SK-N-SH (cell line): ENCODE measurements at regions not wholly inside any gene's neighbourhood (a gene's known extent, or its start where the extent isn't known, plus 50 kb on each side); places are given as distances from the start of the nearest gene placed in this dataset.

Experiments
- CTCF ChIA-PET: fragments of 300-600, 350-600 bp; formaldehyde crosslinking; extraction: SDS; loops from one replicate; lab custom pipeline; 2021; lab: Yijun Ruan, JAX
- POLR2A ChIA-PET: fragments of 350-600 bp; sonication (Branson Sonifier 250); formaldehyde crosslinking; extraction: SDS; loops from one replicate; lab custom pipeline; 2020; ENCODE audit warnings: antibody characterized with exemption, inconsistent platforms; lab: Yijun Ruan, JAX
- DNase-seq: peaks from one replicate; pipeline ENCODE4 v3.0.0; 2012
- H2AFZ ChIP-seq: fragments of 200-600 bp; sonication (generic); 2 replicates; pipeline ENCODE4 v1.8.1; 2016; ENCODE audit warnings: antibody characterized with exemption, mild to moderate bottlenecking, low read depth
- H3F3A ChIP-seq: fragments of 200-600 bp; sonication (generic); replicated peaks from 2 replicates; pipeline ENCODE3; 2016; ENCODE audit warnings: antibody characterized with exemption, mild to moderate bottlenecking; ENCODE audit not compliant: insufficient read depth
- H3K27ac ChIP-seq, 2 experiments: fragments of 200-500 bp in 1 of 2; fragments of 200-600 bp in 1 of 2; sonication (Bioruptor generic) in 1 of 2; sonication (generic), shearing (Covaris generic) in 1 of 2; 2 replicates each; pipeline versions ENCODE4 v1.5.1 to v1.6.1; 2014 to 2016; ENCODE audit warnings: low read depth in 2 of 2, inconsistent platforms in 1 of 2, low read length in 1 of 2, mild to moderate bottlenecking in 1 of 2, mixed read lengths in 1 of 2
- H3K27me3 ChIP-seq: fragments of 200-600 bp; sonication (generic), shearing (Covaris generic); 2 replicates; pipeline ENCODE4 v1.6.1; 2016; ENCODE audit warnings: mixed run types; ENCODE audit not compliant: insufficient read depth
- H3K36me3 ChIP-seq, 2 experiments: fragments of 200-500 bp in 1 of 2; fragments of 200-600 bp in 1 of 2; sonication (Bioruptor generic) in 1 of 2; sonication (generic) in 1 of 2; replicated peaks in 1 of 2; 2 replicates each; pipeline versions ENCODE3 to v1.5.1; 2014 to 2016; ENCODE audit warnings: low read length in 1 of 2, mild to moderate bottlenecking in 1 of 2; ENCODE audit not compliant: insufficient read depth in 2 of 2, control insufficient read depth in 1 of 2
- H3K4me1 ChIP-seq, 2 experiments: fragments of 200-500 bp in 1 of 2; fragments of 200-600 bp in 1 of 2; sonication (Bioruptor generic) in 1 of 2; sonication (generic), shearing (Covaris generic) in 1 of 2; 2 replicates each; pipeline versions ENCODE4 v1.5.1 to v1.6.1; 2014 to 2016; ENCODE audit warnings: low read depth in 1 of 2, low read length in 1 of 2, mixed run types in 1 of 2; ENCODE audit not compliant: insufficient read depth in 2 of 2, control insufficient read depth in 1 of 2
- H3K4me2 ChIP-seq: fragments of 200-600 bp; sonication (generic), shearing (Covaris generic); 2 replicates; pipeline ENCODE4 v1.6.1; 2017; ENCODE audit warnings: mixed run types
- H3K4me3 ChIP-seq, 2 experiments: fragments of 200-500 bp in 1 of 2; fragments of 200-600 bp in 1 of 2; sonication (Bioruptor generic) in 1 of 2; sonication (generic), shearing (Covaris generic) in 1 of 2; 2 replicates each; pipeline versions ENCODE4 v1.5.1 to v1.8.1; 2014 to 2016; ENCODE audit warnings: low read depth in 2 of 2, inconsistent platforms in 1 of 2, low read length in 1 of 2, mild to moderate bottlenecking in 1 of 2, mixed read lengths in 1 of 2, moderate library complexity in 1 of 2
- H3K79me2 ChIP-seq: fragments of 200-600 bp; sonication (generic); 2 replicates; pipeline ENCODE4 v1.8.1; 2017; ENCODE audit warnings: mild to moderate bottlenecking; ENCODE audit not compliant: insufficient read depth
- H3K9ac ChIP-seq: fragments of 200-600 bp; sonication (generic); 2 replicates; pipeline ENCODE4 v1.6.1; 2017; ENCODE audit warnings: mixed run types
- H3K9me2 ChIP-seq: fragments of 200-600 bp; sonication (generic); 2 replicates; pipeline ENCODE4 v1.6.1; 2017; ENCODE audit warnings: mixed run types
- H3K9me3 ChIP-seq: fragments of 200-600 bp; sonication (generic); 2 replicates; pipeline ENCODE4 v1.6.1; 2017; ENCODE audit warnings: mixed run types, mild to moderate bottlenecking, moderate library complexity
- H4K20me1 ChIP-seq: fragments of 200-600 bp; sonication (generic); 2 replicates; pipeline ENCODE4 v1.6.1; 2017; ENCODE audit warnings: mild to moderate bottlenecking, mixed run types; ENCODE audit not compliant: insufficient read depth
- CHD2 ChIP-seq: fragments of 150-350 bp; IDR thresholded peaks from 2 replicates; pipeline ENCODE4 v1.6.1; 2018; ENCODE audit warnings: low read length; ENCODE audit not compliant: partially characterized antibody
- ELF1 ChIP-seq: IDR thresholded peaks from 2 replicates; pipeline ENCODE4 v1.4.0; 2012
- FOSL2 ChIP-seq: IDR thresholded peaks from 2 replicates; pipeline ENCODE4 v1.4.0; 2012; ENCODE audit warnings: low read depth, mild to moderate bottlenecking, moderate library complexity, borderline replicate concordance
- FOXM1 ChIP-seq: IDR thresholded peaks from 2 replicates; pipeline ENCODE4 v1.4.0; 2012; ENCODE audit warnings: low read depth, mild to moderate bottlenecking
- MXI1 ChIP-seq: IDR thresholded peaks from 2 replicates; pipeline ENCODE4 v1.6.1; 2012; ENCODE audit warnings: mild to moderate bottlenecking, low read depth, low read length, improper control_type of control experiment
- RAD21 ChIP-seq: IDR thresholded peaks from 2 replicates; pipeline ENCODE4 v1.6.1; 2012; ENCODE audit warnings: mild to moderate bottlenecking, low read length
- RCOR1 ChIP-seq: fragments of 150-350 bp; IDR thresholded peaks from 2 replicates; pipeline ENCODE4 v1.6.1; 2017; ENCODE audit warnings: antibody characterized with exemption, low read length
- RFX5 ChIP-seq: IDR thresholded peaks from 2 replicates; pipeline ENCODE4 v1.6.1; 2012; ENCODE audit warnings: mild to moderate bottlenecking, improper control_type of control experiment, low read length
- RXRA ChIP-seq: IDR thresholded peaks from 2 replicates; pipeline ENCODE4 v1.4.0; 2012; ENCODE audit warnings: low read depth, mild to moderate bottlenecking, borderline replicate concordance
- SIN3A ChIP-seq: IDR thresholded peaks from 2 replicates; pipeline ENCODE4 v1.6.1; 2012; ENCODE audit warnings: low read depth, mild to moderate bottlenecking, low read length, moderate library complexity, borderline replicate concordance
- SMC3 ChIP-seq: IDR thresholded peaks from 2 replicates; pipeline ENCODE4 v1.6.1; 2012; ENCODE audit warnings: low read depth, low read length, improper control_type of control experiment
- TAF1 ChIP-seq: IDR thresholded peaks from 2 replicates; pipeline ENCODE4 v1.6.1; 2012; ENCODE audit warnings: low read depth, mild to moderate bottlenecking, low read length, moderate library complexity, borderline replicate concordance
- WGBS: methylation state at CpG from one replicate; pipeline ENCODE4 v1.1.6; 2017; ENCODE audit warnings: low lambda C conversion rate; 5-methylcytosine and 5-hydroxymethylcytosine counted together
- TF ChIP-seq, protein P1 (sequence below): fragments of 150-350 bp; IDR thresholded peaks from 2 replicates; pipeline ENCODE4 v1.6.1; 2017; ENCODE audit warnings: antibody characterized with exemption, low read length, low read depth, borderline replicate concordance
- TF ChIP-seq, protein P2 (sequence below): fragments of 150-350 bp; IDR thresholded peaks from 2 replicates; pipeline ENCODE4 v1.6.1; 2016; ENCODE audit warnings: mild to moderate bottlenecking, low read depth, low read length
- TF ChIP-seq, protein P3 (sequence below): IDR thresholded peaks from 2 replicates; pipeline ENCODE4 v1.6.1; 2012; ENCODE audit warnings: mild to moderate bottlenecking, low read depth, low read length, moderate library complexity
- TF ChIP-seq, protein P4 (sequence below): IDR thresholded peaks from 2 replicates; pipeline ENCODE4 v1.4.0; 2012; ENCODE audit warnings: low read depth

DNA sequence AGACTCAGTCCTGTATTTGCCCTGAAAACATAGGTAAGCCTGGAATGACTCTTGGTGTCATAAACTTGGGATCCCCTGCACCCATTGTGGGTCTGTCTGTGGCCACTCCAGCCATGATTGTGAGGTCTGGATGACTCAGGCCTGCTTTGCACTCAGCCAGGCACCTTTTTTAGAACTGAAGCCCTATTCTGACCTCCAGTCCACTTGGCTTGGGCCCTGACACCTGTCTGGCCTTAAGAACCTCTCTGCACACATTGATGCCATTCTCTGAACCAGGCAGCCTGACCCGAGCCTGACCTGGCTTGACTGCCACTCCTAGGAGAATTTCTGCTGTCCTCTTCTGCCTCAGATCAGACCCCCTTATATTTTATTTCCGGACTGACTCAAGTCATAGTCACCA is 383.7 kb downstream of the MAFB start:
- 9% methylated on average over 2 of the region's 2 CpGs for WGBS
- Histone ChIP-seq H3K9ac (no peak overlapping the region), H3F3A (no peaks in the 10 kb centered on the region), H4K20me1 (no peaks in the 10 kb centered on the region), H3K36me3 (no peaks in the 10 kb centered on the region), H3K9me2 (no peaks in the 10 kb centered on the region), H3K4me2 (no peak overlapping the region), H3K79me2 (no peaks in the 10 kb centered on the region), H3K4me3 (no peak overlapping the region), H3K9me3 (no peaks in the 10 kb centered on the region), H3K27me3 (no peaks in the 10 kb centered on the region), H3K27ac (no peak overlapping the region), H2AFZ (no peak overlapping the region), H3K4me1 (no peaks in the 10 kb centered on the region; a peak in 1 of 4 replicates)
- TF ChIP-seq FOXM1 (no peak), CHD2 (no peak), RCOR1 (no peak), TAF1 (no peak), RFX5 (no peak), ELF1 (no peak), SIN3A (no peak), RXRA (no peak), MXI1 (no peak)
- TF ChIP-seq, protein P1, sequence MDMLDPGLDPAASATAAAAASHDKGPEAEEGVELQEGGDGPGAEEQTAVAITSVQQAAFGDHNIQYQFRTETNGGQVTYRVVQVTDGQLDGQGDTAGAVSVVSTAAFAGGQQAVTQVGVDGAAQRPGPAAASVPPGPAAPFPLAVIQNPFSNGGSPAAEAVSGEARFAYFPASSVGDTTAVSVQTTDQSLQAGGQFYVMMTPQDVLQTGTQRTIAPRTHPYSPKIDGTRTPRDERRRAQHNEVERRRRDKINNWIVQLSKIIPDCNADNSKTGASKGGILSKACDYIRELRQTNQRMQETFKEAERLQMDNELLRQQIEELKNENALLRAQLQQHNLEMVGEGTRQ, result no peak
- ChIA-PET CTCF (no interaction called here), POLR2A (no interaction called here)
- no peak for DNase-seq

DNA sequence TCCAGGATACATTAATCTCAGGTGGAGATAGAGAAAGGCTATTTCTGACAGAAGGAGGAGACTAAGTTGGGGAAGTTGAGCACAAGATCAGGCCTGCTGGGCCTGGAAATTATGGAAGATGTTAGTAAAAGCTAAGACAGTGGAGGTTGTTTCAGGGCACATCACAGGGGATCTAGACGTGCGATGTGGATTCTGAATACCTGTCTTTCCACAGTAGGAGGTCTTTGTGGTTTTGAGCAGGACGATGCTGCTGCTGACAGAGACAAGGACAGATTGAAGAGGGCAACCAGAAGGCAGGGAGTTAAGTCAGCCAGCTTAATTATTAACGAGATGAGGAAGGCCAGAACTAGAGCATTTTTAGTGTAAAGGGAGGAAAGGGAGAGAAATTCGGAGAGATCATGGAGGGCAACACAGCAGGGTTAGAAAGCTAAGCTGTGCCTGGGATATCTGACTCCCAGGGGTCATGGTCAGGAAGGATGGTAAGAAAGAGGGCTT is 384.9 kb downstream of the MAFB start:
- H4K20me1 ChIP-seq, result no peaks in the 10 kb centered on the region
- 31% methylated on average over 5 of the region's 5 CpGs for WGBS
- H2AFZ ChIP-seq, result no peak overlapping the region
- no peak overlapping the region for H3K9ac ChIP-seq
- H3K4me2 ChIP-seq, result no peak overlapping the region
- H3K4me1 ChIP-seq, result no peaks in the 10 kb centered on the region; a peak in 1 of 4 replicates
- H3K9me3 ChIP-seq, result no peaks in the 10 kb centered on the region
- no peaks in the 10 kb centered on the region for H3K36me3 ChIP-seq
- POLR2A ChIA-PET, result no interaction called here
- H3K27me3 ChIP-seq, result no peaks in the 10 kb centered on the region
- H3K9me2 ChIP-seq, result no peaks in the 10 kb centered on the region
- no peak overlapping the region for H3K4me3 ChIP-seq
- H3F3A ChIP-seq, result no peaks in the 10 kb centered on the region
- TF ChIP-seq SMC3, result no peak
- TF ChIP-seq, protein P2, sequence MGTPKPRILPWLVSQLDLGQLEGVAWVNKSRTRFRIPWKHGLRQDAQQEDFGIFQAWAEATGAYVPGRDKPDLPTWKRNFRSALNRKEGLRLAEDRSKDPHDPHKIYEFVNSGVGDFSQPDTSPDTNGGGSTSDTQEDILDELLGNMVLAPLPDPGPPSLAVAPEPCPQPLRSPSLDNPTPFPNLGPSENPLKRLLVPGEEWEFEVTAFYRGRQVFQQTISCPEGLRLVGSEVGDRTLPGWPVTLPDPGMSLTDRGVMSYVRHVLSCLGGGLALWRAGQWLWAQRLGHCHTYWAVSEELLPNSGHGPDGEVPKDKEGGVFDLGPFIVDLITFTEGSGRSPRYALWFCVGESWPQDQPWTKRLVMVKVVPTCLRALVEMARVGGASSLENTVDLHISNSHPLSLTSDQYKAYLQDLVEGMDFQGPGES, result no peak
- no peak for TF ChIP-seq ELF1
- TF ChIP-seq TAF1, result no peak
- TF ChIP-seq, protein P3, sequence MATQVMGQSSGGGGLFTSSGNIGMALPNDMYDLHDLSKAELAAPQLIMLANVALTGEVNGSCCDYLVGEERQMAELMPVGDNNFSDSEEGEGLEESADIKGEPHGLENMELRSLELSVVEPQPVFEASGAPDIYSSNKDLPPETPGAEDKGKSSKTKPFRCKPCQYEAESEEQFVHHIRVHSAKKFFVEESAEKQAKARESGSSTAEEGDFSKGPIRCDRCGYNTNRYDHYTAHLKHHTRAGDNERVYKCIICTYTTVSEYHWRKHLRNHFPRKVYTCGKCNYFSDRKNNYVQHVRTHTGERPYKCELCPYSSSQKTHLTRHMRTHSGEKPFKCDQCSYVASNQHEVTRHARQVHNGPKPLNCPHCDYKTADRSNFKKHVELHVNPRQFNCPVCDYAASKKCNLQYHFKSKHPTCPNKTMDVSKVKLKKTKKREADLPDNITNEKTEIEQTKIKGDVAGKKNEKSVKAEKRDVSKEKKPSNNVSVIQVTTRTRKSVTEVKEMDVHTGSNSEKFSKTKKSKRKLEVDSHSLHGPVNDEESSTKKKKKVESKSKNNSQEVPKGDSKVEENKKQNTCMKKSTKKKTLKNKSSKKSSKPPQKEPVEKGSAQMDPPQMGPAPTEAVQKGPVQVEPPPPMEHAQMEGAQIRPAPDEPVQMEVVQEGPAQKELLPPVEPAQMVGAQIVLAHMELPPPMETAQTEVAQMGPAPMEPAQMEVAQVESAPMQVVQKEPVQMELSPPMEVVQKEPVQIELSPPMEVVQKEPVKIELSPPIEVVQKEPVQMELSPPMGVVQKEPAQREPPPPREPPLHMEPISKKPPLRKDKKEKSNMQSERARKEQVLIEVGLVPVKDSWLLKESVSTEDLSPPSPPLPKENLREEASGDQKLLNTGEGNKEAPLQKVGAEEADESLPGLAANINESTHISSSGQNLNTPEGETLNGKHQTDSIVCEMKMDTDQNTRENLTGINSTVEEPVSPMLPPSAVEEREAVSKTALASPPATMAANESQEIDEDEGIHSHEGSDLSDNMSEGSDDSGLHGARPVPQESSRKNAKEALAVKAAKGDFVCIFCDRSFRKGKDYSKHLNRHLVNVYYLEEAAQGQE, result no peak
- TF ChIP-seq RCOR1, result no peak
- TF ChIP-seq RAD21, result no peak
- TF ChIP-seq RXRA, result no peak
- TF ChIP-seq, protein P4, sequence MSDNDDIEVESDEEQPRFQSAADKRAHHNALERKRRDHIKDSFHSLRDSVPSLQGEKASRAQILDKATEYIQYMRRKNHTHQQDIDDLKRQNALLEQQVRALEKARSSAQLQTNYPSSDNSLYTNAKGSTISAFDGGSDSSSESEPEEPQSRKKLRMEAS, result no peak
- no peak for TF ChIP-seq RFX5
- no peak for TF ChIP-seq FOSL2
- TF ChIP-seq, all 33 proteins: peak for 0
- Histone ChIP-seq H3K27ac (no peak overlapping the region), H3K79me2 (no peaks in the 10 kb centered on the region)
- CTCF ChIA-PET, result no interaction called here
- no peak for DNase-seq
